GM18520 (cell line): ENCODE measurements at regions not wholly inside any gene's neighbourhood (a gene's known extent, or its start where the extent isn't known, plus 50 kb on each side); places are given as distances from the start of the nearest gene placed in this dataset.

Source experiments
- ATAC-seq: cut with Tn5 transposase; IDR thresholded peaks from one replicate; pipeline ENCODE4 v1.9.1; 2021; ENCODE audit not compliant: unreplicated experiment

- no peak for ATAC-seq
Measured at GRCh38 chr18:24731981-24732380, 271.5 kb downstream of the HRH4 start.

GRCh38 chr18:24734058-24734457 lies 273.6 kb downstream of the HRH4 start:
- no peak for ATAC-seq

- ATAC-seq, result no peak
Measured at GRCh38 chr18:24735624-24736231, 275.3 kb downstream of the HRH4 start.

- ATAC-seq, result no peak
Measured at GRCh38 chr18:24736662-24737330, 276.4 kb downstream of the HRH4 start.

GRCh38 chr18:24740829-24741228 lies 280.4 kb downstream of the HRH4 start:
- ATAC-seq, result no peak

- ATAC-seq, result no peak
Measured at GRCh38 chr18:24741321-24741720, 280.9 kb downstream of the HRH4 start.

- no peak for ATAC-seq
Measured at GRCh38 chr18:24741965-24742724, 281.7 kb downstream of the HRH4 start.

GRCh38 chr18:24754583-24755253 lies 294.3 kb downstream of the HRH4 start:
- no peak for ATAC-seq

GRCh38 chr18:24756385-24756784 lies 295.9 kb downstream of the HRH4 start:
- ATAC-seq, result no peak

GRCh38 chr18:24757134-24757533 lies 296.7 kb downstream of the HRH4 start:
- ATAC-seq, result no peak

GRCh38 chr18:24761765-24762164 lies 301.3 kb downstream of the HRH4 start:
- no peak for ATAC-seq

- no peak for ATAC-seq
Measured at GRCh38 chr18:24762511-24762910, 302.1 kb downstream of the HRH4 start.

- ATAC-seq, result no peak
Measured at GRCh38 chr18:24763765-24764513, 303.5 kb downstream of the HRH4 start.

GRCh38 chr18:24764766-24765165 lies 304.3 kb downstream of the HRH4 start:
- no peak for ATAC-seq

GRCh38 chr18:24766376-24766775 lies 305.9 kb downstream of the HRH4 start:
- ATAC-seq, result no peak

- no peak for ATAC-seq
Measured at GRCh38 chr18:24770311-24771024, 310.0 kb downstream of the HRH4 start.

- ATAC-seq, result no peak
Measured at GRCh38 chr18:24771300-24771699, 310.9 kb downstream of the HRH4 start.

GRCh38 chr18:24773101-24773500 lies 312.7 kb downstream of the HRH4 start:
- no peak for ATAC-seq

GRCh38 chr18:24776019-24776418 lies 315.6 kb downstream of the HRH4 start:
- ATAC-seq, result no peak

GRCh38 chr18:24778810-24779418 lies 318.5 kb downstream of the HRH4 start:
- ATAC-seq, result no peak
